Osteoblast (primary cell): ENCODE measurements at regions not wholly inside any gene's neighbourhood (a gene's known extent, or its start where the extent isn't known, plus 50 kb on each side); places are given as distances from the start of the nearest gene placed in this dataset.

Experiments used
- DNase-seq: peaks from one replicate; pipeline ENCODE4 v3.0.0; 2011; ENCODE audit warnings: low spot score, mixed read lengths; ENCODE audit not compliant: insufficient read length; ENCODE audit errors: missing footprints
- H2AFZ ChIP-seq: 2 replicates; pipeline ENCODE4 v1.6.0; 2011; ENCODE audit warnings: mild to moderate bottlenecking, low read length
- H3K27ac ChIP-seq: 2 replicates; pipeline ENCODE4 v1.5.1; 2011; ENCODE audit warnings: mild to moderate bottlenecking, low read depth, low read length, moderate library complexity
- H3K27me3 ChIP-seq: 2 replicates; pipeline ENCODE4 v1.6.0; 2012; ENCODE audit warnings: mild to moderate bottlenecking, control low read depth, inconsistent platforms, low read length, moderate library complexity; ENCODE audit not compliant: insufficient read depth
- H3K36me3 ChIP-seq: 2 replicates; pipeline ENCODE4 v1.5.1; 2011; ENCODE audit warnings: mild to moderate bottlenecking, low read length, control low read depth, moderate library complexity; ENCODE audit not compliant: insufficient read depth
- H3K4me1 ChIP-seq: 2 replicates; pipeline ENCODE4 v1.5.1; 2011; ENCODE audit warnings: mild to moderate bottlenecking, low read length, control low read depth, moderate library complexity; ENCODE audit not compliant: insufficient read depth
- H3K4me2 ChIP-seq: 2 replicates; pipeline ENCODE4 v1.6.0; 2011; ENCODE audit warnings: mild to moderate bottlenecking, low read length; ENCODE audit not compliant: insufficient read depth
- H3K4me3 ChIP-seq: fragments of 200-600 bp; sonication (generic); 3 replicates; pipeline ENCODE4 v1.5.1; 2012; ENCODE audit warnings: mild to moderate bottlenecking, low read length, inconsistent platforms; ENCODE audit not compliant: insufficient read depth
- H3K79me2 ChIP-seq: 2 replicates; pipeline ENCODE4 v1.6.0; 2012; ENCODE audit warnings: mild to moderate bottlenecking, low read length, control low read depth, inconsistent platforms; ENCODE audit not compliant: insufficient read depth
- H3K9me3 ChIP-seq: 2 replicates; pipeline ENCODE4 v1.5.1; 2011; ENCODE audit warnings: low read depth, low read length, control low read depth
- H4K20me1 ChIP-seq: 2 replicates; pipeline ENCODE4 v1.6.0; 2012; ENCODE audit warnings: mild to moderate bottlenecking, low read length, control low read depth; ENCODE audit not compliant: insufficient read depth
- TF ChIP-seq, protein P1 (sequence below): IDR thresholded peaks from 2 replicates; pipeline ENCODE4 v1.5.1; 2011; ENCODE audit warnings: mild to moderate bottlenecking, low read depth, low read length, moderate library complexity; ENCODE audit errors: extremely low read depth

DNA sequence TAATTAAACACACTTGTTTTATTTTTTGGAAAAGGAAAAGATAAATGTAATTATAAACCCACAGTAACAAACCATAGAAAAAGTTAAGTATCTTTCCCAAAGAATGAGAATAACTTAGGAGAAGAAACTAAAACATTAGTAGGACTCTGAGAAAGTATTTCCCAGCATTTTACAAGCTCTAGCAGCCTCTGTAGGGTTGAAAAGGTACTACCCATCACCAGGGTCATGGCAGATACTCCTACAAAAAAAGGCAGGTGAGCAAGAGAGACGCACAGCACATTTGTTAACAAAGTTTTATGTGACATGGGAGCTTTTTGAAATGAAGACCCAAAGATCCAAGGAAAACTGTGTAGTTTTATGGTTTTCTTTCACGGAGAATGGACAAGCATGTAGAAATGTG, 77.7 kb upstream of the FAM169A start:
- H4K20me1 ChIP-seq = no peaks in the 10 kb centered on the region
- peaks cover 11% of the 10 kb centered on the region for H3K27me3 ChIP-seq
- H2AFZ ChIP-seq = no peak overlapping the region
- no peak overlapping the region for H3K27ac ChIP-seq
- H3K36me3 ChIP-seq = no peaks in the 10 kb centered on the region
- H3K4me1 ChIP-seq = peaks cover 13% of the 10 kb centered on the region
- no peaks in the 10 kb centered on the region for H3K79me2 ChIP-seq
- H3K4me3 ChIP-seq = no peak overlapping the region
- TF ChIP-seq, protein P1, sequence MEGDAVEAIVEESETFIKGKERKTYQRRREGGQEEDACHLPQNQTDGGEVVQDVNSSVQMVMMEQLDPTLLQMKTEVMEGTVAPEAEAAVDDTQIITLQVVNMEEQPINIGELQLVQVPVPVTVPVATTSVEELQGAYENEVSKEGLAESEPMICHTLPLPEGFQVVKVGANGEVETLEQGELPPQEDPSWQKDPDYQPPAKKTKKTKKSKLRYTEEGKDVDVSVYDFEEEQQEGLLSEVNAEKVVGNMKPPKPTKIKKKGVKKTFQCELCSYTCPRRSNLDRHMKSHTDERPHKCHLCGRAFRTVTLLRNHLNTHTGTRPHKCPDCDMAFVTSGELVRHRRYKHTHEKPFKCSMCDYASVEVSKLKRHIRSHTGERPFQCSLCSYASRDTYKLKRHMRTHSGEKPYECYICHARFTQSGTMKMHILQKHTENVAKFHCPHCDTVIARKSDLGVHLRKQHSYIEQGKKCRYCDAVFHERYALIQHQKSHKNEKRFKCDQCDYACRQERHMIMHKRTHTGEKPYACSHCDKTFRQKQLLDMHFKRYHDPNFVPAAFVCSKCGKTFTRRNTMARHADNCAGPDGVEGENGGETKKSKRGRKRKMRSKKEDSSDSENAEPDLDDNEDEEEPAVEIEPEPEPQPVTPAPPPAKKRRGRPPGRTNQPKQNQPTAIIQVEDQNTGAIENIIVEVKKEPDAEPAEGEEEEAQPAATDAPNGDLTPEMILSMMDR = peak; percentile 19
- no peak for DNase-seq
- no peak overlapping the region for H3K4me2 ChIP-seq
- H3K9me3 ChIP-seq = no peaks in the 10 kb centered on the region

DNA sequence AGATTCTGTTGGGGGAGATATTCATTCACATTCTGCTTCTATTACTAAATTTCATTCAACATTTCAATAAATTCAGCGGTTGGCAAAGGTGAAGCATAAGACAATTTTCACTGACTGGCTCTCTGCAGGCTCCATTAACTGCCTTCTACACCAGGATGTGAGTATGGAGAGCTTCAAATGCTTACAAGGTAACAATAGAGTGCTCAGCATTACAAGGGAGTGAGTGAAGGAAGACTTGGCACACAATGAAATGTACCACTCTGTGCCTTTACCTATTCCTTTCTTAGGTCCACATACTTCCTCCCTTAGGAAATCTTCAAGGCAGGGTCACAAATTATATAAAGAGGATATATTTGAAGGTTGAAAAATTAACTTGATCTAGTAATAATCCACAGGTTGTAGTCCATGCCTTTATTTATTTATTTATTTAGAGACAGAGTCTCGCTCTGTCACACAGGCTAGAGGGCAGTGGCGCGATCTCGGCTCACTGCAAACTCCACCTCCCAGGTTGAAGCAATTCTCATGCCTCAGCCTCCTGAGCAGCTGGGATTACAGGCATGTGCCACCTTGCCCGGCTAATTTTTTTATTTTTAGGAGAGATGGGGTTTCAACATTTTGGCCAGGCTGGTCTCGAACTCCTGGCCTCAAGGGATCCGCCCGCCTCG, 76.6 kb upstream of the FAM169A start:
- Histone ChIP-seq H3K4me1 (peaks cover 2% of the 10 kb centered on the region), H2AFZ (no peak overlapping the region), H3K79me2 (no peaks in the 10 kb centered on the region), H4K20me1 (no peaks in the 10 kb centered on the region), H3K27ac (no peak overlapping the region), H3K4me2 (no peak overlapping the region), H3K4me3 (no peak overlapping the region), H3K36me3 (no peaks in the 10 kb centered on the region), H3K9me3 (no peaks in the 10 kb centered on the region), H3K27me3 (peaks cover 11% of the 10 kb centered on the region)
- TF ChIP-seq, protein P1 = no peak
- no peak for DNase-seq

DNA sequence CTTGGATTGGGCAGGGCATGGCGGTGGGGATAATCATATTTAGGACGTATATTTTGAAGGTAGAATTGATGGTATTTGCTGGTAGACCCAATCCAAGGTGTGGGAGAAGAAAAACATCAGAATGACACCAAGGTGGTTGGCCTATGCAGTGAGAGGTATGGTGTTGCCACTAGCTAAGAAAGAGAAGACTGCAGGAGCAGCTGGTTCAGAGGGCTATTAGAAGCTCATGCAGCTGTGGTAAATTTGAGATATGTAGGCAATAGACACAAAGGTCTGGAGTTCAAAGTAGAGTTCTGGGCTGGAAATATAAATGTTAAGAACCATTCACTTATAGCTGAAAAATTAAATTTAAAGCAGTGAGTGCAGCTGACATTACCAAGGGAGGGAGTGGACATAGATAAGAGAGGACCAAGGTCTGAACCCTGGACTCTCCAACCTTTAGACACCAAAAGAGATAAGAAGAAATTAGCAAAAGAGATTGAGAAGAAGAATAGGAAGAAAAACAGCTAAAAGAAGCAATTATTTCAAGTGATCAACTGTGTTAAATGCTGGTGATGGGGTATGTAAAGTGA, 74.7 kb upstream of the FAM169A start:
- Histone ChIP-seq H2AFZ (no peak overlapping the region), H3K9me3 (no peaks in the 10 kb centered on the region), H3K4me3 (no peak overlapping the region), H3K36me3 (no peaks in the 10 kb centered on the region), H3K27me3 (peaks cover 11% of the 10 kb centered on the region), H4K20me1 (no peaks in the 10 kb centered on the region), H3K27ac (no peak overlapping the region), H3K4me1 (no peaks in the 10 kb centered on the region), H3K79me2 (no peaks in the 10 kb centered on the region), H3K4me2 (no peak overlapping the region)
- TF ChIP-seq, protein P1 = no peak
- DNase-seq = no peak

DNA sequence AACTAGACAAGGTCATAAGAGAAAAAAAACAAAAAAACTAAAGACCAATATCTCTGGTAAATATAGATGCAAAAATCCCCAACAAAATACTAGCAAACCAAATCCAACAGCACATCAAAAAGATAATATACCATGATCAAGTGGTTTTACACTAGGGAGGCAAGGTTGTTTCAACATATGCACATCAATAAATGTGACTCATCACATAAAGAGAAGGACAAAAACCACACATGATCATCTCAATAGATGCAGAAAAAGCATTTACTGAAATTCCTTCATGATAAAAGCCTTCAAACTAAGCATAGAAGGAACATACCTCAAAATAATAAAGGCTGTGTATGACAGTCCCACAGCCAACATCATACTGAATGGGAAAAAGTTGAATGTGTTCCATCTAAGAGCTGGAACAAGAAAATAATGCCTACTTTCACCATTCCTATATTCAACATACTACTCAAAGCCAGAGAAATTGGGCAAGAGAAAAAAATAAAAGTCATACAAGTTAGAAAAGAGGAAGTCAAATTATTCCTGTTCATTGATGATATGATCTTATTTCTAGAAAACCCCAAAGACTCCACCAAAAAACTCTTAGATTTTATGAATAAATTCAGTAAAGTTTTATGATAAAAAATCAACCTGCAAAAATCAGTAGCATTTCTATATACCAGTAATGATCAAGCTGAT, 72.2 kb upstream of the FAM169A start:
- H3K27me3 ChIP-seq = peaks cover 11% of the 10 kb centered on the region
- H3K9me3 ChIP-seq = no peaks in the 10 kb centered on the region
- H3K79me2 ChIP-seq = no peaks in the 10 kb centered on the region
- H3K27ac ChIP-seq = no peak overlapping the region
- TF ChIP-seq, protein P1 = no peak
- H4K20me1 ChIP-seq = no peaks in the 10 kb centered on the region
- no peak overlapping the region for H3K4me2 ChIP-seq
- no peak overlapping the region for H2AFZ ChIP-seq
- DNase-seq = no peak
- no peaks in the 10 kb centered on the region for H3K36me3 ChIP-seq
- no peak overlapping the region for H3K4me3 ChIP-seq
- peaks cover 8% of the 10 kb centered on the region for H3K4me1 ChIP-seq
